Activated CD4-positive, alpha-beta T cell treated with anti-CD3 and anti-CD28 coated beads, Interleukin-2, Interleukin-4, amounts not matched to agents 100 ng/mL and 50 ng/mL, durations not matched to agents 16 hours and 8 hours (primary cell): ENCODE measurements at regions not wholly inside any gene's neighbourhood (a gene's known extent, or its start where the extent isn't known, plus 50 kb on each side); places are given as distances from the start of the nearest gene placed in this dataset.
"Not testable (repeated sequence)": the region's sequence is repeated elsewhere in the genome, so short reads cannot be mapped to it uniquely, and the experiment has no call there.

Experiments
- DNase-seq: peaks from one replicate; pipeline ENCODE4 v3.0.0-alpha.2; 2020; ENCODE audit warnings: low spot score

DNA sequence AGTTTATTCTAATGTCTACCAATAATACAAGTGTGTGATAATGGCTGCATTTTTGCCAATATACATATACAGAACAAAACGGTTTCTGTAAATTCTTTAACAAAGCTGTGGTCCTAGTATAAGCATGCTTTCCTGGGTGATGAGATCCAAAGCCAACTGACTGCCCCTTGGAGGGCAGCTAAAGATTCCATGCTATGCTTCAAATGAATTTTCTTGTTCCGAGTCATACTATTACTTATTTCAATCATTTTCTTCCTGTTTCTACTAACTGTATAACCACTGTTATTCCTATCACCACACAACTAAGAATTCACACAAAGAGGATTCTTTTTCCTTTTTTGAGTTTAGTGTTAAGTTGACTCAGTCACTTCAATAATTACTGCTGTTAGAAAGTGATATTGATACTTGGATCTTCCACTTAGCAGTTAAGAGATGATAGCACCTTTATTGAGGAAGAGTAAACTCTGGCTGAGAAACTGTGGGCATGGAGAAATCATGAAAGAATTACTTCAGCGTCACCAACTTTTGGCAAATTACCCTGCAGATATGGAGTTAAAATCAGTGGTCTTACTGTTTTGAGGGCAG lies 197.5 kb downstream of the ARL4A start:
- peak; percentile 11 for DNase-seq

DNA sequence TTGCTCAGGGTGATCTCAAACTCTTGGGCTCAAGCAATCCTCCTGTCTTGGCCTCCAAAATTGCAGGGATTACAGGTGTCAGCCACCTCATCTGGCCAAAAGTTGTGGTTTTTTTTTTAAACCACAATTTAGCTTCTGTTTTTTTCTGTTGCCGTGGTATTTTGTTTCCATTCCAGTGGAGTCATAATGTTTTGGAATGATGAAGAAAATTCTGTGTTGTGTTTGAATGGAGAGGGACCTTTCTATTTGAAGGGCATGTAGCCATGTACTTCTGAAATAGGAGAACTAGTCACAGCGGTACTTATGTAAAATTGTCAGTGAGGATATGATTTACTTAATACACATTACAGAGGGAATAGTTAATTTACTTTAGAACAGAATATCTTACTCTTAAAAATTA lies 201.3 kb downstream of the ARL4A start:
- no peak for DNase-seq

DNA sequence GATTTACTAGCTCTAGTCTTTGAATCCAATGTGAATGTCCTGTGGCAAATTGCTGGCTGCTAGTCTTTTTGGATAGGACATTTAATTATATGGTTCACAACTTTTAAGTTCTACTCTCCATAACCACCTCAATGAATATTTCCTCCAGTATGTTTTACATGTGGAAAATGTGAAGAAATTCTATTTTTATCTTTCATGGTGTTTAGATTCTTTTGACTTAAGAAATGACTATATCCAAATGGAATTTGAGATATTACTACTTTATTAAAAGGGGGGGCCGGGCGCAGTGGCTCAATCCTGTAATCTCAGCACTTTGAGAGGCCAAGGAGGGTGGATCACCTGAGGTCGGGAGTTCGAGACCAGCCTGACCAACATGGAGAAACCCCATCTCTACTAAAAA lies 202.0 kb downstream of the ARL4A start:
- no peak for DNase-seq

DNA sequence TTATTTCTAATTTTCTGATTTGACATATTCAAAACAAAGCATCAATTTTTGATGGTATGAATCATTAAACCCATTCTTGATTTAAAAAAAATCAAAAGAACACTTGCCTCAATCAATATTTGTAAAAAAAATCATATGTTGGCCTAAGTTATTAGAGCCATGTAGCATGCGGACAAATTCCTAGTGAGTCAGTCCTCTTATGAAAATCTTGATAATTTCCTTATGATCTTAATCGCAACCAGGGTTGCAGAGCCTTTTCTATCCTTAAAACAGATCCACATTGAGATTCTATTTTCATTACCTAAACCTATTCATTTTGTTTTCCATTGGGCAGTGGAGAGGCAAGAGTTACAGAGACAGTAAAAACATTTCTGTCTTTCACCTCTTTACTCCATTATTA lies 203.2 kb downstream of the ARL4A start:
- DNase-seq: no peak

DNA sequence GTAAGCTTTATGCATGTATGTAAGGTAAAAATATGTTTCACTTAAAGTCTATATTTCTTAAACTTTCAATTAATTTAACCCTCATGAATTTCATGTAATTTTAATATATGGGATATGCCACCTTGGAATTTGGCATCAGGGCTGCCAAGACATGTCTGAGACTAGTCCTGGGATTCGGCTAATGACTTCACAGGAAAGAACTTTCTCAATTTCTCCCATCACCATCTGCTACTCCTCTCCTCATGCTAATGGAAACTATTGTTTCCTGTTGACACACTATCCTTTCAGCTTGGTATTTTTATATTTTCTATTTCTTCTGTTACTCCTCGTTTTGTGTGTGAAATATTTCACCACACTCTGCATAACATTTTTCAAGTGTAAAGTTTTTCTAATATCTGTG lies 205.9 kb downstream of the ARL4A start:
- no peak for DNase-seq

DNA sequence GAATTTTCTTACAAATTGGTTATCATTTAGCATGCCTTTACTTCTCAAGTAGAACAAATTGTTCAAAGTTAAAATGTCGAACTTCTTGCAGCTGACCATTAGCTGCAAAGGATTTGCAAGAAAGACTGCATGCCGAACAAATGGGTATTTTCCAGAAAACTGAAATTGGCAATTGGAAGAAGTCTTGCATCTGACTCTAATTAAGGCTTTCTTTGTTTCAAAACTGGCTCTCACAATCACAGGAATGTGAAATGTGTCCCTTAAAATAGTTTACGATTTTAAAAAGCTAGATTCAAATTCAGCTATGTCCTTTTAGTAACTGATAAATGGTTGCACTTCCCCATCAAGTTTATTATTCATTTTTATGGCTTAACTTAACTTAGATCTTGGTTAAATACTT lies 207.9 kb downstream of the ARL4A start:
- DNase-seq: no peak

DNA sequence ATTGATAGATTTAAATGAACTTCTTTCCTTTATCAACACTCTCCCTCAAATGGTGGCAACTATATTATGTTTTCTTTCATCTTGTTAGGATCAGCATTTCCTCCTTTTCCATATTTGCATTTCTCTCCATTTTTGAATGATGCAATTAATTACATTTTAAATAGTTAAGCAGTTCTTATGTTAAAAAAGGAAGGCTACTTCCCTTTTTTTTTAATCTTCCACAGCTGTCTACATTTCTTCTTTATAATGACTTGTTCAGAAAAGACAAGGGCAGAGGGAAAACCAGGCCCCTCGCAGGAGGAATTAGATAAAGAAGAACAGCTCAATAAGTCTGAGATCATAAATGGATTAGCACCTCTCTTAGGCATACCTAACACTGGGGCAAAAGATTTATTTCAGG lies 208.9 kb downstream of the ARL4A start:
- no peak for DNase-seq

DNA sequence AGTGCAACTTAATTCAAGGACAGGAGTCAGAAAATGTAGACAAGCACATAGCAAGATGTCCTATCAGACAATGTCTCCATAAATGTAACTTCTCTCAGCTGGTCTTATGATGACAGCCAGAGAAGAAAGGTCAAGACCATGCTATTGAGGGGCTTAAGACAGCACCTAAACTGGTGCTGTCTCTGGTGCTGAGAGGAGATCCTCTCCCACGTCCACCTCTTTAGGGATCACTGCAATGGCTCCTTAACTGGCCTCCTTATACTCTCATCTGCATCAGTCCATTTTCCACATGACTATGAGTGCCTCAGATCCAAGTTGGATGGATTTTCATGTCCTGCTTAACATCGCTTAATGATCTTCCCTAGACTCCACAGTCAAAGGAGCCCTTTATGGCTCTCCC lies 210.6 kb downstream of the ARL4A start:
- no peak for DNase-seq

DNA sequence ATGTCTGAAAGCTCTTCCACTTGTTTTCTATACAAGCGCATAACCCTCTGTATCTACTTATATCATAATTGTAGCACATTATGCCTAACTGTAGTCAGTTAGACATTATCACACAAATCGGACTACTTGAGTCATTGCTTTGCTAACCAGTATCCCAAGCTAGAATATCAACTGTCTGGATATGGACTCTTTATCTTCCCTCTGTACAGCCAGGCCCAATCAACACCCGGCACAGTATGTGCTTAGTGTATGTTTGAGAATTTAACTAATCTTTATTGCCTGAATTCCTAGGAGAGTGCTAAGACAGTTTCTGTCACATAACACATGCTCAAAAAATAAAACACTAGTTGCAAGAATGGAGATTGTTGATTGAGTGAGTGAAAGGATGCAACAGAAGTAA lies 211.2 kb downstream of the ARL4A start:
- DNase-seq: no peak

DNA sequence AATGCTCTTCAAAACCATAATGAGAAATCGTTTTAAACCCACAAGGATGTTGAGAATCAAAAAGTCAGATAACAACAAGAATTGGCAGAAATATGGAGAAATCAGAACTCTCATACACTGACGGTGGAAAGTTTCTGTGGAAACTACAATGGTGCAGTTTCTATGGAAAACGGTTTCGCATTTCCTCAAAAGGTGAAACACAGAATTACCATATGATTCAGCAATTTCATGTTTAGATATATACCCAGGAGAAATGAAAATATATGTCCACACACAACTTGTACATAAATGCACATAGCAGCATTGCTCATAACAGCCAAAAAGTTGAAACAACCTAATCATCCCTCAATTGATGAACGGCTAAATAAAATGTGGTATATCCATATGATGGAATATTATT lies 218.2 kb downstream of the ARL4A start:
- DNase-seq: no peak

DNA sequence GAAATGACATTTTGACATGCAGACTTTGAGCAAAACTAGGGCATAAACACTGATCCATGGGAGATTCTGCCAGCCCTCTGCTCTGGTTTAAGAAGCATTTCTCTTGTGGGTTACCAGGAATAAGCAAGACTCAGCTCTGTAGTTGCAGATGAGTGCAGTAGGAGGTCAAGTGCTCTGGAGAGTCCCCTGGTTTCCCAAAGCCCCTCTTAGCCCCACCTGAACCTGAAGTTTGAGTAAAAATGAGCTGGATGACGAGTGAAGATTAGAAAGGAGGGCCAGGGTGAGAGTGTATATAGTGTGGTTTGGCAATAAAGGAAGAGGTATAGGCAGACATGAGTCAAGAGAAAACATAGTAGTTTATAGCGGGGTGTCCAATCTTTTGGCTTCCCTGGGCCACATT lies 220.3 kb downstream of the ARL4A start:
- no peak for DNase-seq

DNA sequence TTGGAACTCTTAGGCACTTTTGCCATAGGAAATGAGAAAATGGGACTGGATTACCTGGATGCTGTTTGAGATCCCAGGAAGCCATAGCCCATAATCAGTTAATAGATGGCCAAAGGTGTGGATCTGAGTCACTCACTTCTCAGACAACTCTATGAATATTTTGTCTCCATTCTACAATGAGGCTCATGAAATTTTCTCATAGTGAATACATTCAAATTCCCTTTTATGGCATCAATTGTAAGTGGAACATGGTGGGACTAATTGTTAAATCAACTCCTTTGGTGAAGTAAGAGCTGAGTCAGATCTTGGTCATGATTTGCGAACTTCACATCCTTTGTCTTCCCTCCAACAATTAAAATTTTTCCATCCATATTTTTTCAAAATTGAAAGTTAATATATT lies 222.1 kb downstream of the ARL4A start:
- DNase-seq: no peak

DNA sequence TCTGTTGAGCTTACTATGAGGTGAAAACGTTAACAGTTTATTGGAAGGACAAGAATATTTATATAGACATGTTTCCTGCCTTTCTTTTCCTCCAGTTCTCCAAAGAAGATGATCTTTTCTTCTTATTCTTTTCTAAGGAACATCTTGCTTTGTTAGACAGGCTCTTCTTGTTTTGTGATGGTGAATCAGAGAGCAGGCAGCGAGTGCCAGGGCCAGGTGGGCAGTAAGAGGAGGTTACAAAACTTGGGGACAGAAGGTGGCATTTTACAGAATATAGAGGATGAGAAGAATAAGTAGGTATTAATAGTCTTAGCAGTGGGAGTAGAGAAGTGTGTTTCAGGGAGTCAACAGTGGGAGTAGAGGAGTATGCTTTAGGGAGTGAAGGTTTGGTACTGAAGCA lies 223.6 kb downstream of the ARL4A start:
- DNase-seq: no peak

DNA sequence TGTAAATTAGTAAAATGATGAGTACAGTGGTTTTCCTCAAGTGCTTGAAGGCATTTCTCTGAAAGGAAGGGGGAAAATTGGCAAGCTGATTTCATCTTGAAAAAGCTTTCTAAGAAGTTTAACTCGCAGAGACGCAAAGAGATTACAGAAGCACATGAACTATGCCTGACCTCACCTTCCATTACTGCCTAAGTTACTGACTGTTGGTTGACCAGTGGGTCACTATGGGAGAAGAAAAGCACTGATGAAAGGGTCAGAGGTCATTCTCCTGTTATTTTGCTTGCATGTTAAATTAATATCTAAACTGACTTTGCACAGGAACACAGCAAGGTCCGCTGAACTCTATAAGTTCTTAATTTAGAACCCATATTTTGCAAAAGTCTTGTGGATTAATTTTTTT lies 225.6 kb downstream of the ARL4A start:
- DNase-seq: no peak

DNA sequence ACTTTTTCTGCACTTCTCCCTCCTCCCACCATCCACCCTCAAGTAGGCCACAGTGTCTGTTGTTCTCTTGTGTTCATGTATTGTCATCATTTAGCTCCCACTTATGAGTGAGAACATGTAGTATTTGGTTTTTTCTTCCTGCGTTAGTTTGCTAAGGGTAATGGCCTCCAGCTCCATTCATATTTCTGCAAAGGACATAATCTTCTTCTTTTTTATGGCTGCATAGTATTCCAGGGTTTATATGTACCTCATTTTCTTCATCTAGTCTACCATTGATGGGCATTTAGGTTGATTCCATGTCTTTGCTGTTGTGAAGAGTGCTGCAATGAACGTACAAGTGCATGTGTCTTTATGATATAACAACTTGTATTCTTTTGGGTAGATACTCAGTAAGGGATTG lies 230.4 kb downstream of the ARL4A start:
- DNase-seq: no peak

DNA sequence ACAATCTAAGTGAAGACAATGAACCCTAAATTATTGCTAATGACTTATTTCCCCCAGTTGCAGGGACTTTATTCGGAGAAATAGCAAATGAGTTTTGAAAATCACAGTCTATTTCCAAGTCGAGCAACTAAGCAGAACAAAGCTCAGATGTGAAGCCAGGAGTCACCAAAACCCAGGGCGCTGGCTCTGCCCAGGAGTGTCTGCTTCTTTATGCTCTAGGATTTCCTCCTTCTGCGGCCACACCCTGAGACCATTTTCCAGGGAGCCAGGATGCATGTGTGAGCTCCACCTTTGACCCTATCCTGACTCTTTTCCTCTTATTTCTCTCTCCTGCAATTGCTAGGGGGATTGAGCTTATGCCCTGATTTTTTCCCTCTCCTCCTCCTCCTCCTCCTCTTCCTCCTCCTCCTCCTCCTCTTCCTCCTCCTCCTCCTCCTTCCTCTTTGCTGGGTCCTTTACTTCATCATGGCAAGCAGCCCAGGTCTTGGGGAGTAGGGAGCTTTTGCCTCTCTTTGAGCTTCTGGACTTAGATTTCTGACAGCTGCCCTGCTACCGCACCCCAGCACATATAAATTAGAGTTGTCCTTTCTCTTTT lies 234.4 kb downstream of the ARL4A start:
- no peak for DNase-seq

DNA sequence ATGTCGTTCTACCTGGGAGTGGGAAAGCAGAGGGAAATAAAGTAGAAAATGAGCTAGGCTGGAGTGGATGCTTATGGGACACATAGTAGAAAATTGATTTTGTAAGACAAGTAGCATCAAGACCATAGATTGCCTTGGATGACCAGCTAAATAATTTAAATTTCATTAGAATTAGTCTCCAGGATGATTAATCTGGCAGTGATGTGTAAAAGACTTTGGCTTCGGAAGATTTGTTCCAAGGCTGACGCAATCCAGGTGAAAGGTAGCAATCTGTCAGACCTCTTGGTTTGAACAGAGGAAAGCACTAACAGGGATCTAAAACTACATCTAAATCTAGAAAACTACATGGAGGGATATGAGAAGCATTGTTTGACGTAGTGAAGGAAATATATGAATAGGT lies 236.5 kb downstream of the ARL4A start:
- no peak for DNase-seq

DNA sequence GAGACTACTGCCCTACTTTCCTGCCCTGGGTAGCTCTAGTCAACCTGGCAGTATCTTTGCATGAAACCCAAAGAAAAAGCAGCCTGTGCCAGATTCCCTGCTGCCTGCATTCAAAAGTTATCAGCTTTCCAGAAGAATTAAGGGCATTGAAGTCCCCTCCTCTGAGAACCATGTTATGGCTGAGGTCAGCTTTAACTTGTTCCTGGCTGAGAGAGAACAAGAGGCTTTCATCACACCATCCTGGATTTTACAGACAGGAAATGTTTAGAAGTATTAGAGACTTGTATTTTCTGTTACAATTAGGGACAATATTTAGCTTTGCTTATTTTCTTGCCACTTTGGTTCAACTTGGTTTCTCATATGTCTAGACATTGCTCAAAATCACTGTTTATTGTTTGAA lies 238.8 kb downstream of the ARL4A start:
- no peak for DNase-seq

DNA sequence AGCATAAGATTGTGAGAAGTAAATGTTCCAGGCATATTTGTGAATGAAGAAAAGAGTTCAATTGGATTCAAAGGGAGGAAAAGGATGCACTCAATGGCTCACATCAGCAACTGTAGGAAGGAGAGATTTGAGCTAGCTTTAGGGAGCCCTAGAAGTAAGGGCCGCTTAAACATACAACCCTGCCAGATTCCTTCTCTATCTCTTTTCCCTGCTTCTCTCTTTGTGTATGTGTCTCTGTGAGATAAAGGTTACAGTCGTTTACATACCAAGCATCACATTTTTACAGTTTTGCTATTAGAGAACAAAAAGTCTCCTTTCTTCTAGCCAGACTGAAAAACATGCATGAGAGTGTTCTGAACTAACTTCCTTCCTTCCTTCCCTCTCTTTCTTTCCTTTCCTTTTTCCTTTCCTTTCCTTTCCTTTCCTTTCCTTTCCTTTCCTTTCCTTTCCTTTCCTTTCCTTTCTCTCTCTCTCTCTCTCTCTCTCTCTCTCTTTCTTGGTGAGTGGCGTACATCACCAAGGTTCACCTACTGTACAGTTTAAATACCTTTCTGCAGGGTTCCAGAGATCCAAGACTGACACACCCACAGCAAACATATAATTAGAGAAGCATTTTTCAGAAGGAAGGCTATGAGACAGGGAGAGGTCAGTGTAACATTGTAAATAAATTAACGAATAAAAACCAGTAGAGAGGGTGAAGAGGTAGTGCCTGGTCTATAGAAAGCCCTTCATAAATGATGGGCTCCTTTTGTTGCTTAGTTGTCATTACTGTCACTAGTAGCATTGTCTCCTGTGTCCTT lies 240.4 kb downstream of the ARL4A start:
- DNase-seq: no peak

DNA sequence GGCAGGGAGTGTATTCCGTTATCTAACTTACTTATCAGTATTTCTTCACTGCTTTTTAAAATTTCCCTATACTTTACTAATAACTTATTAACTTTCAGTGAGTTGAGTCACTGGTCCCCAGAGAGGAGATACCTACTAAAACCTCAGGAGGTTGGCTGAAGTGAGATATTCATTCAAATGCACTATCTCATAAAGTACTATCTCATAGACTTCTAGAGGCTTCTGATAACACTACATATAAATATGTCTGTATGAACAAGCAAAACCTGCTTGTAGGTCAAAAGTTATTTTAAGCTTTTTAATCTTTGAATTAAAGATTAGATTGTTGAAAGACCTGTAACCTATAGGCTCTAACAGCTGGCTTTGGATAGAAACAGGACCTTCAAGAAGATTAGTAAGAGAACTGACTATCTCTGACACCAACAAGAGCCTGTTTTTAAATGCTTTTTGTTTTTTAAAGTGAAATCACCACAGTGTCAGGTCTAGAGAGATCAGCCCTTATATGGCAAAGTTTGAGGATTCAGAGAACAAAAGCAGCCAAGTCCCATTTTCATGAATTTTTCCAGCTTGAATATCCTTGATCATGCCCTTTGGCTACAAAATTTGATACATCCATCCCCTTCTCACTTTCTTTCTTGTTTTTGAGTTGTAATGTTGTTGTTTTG lies 242.2 kb downstream of the ARL4A start:
- DNase-seq: no peak

DNA sequence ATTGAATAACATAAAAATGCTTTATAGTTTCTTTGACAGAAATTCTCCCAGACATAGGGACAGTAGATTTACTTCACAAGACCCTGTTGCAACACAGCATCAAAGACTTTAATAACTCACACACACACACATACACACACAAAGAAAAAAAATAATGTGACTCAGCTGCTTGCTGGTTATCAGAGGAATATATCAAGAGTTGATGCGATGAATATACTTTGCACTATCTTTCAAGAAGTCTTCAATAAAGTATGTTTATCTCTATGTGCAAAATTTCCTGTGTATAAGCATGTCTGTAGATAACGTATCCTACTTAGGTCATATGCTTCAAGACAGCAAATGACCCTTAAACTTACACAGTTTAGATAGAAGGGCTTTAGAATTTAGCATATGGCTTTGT lies 243.1 kb downstream of the ARL4A start:
- DNase-seq: no peak

DNA sequence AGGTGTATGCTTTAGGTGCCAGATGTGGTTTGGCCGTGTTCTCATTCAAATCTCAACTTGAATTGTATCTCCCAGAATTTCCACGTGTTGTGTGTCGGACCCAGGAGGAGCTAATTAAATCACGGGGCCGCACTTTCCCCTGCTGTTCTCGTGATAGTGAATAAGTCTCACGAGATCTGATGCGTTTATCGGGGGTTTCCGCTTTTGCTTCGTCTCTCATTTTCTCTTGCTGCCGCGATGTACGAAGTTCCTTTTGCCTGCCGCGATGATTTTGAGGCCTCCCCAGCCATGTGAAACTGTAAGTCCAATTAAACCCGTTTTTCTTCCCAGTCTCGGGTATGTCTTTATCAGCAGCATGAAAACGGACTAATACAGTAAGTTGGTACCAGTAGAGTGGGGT lies 244.0 kb downstream of the ARL4A start:
- not testable (repeated sequence) for DNase-seq

DNA sequence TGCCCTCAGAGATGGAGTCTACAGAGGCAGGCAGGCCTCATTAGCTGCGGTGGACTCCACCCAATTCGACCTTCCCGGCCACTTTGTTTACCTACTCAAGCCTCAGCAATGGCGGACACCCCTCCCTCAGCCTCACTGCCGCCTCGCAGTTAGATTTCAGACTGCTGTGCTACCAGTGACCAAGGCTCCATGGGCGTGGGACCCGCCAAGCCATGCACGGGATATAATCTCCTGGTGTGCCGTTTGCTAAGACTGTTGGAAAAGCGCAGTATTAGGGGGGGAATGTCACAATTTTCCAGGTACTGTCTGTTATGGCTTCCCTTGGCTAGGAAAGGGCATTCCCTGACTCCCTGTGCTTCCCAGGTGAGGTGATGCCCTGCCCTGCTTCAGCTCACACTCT lies 252.3 kb downstream of the ARL4A start:
- no peak for DNase-seq
